ENCODE measurements at regions not wholly inside any gene's neighbourhood (a gene's known extent, or its start where the extent isn't known, plus 50 kb on each side); places are given as distances from the start of the nearest gene placed in this dataset.

DNA sequence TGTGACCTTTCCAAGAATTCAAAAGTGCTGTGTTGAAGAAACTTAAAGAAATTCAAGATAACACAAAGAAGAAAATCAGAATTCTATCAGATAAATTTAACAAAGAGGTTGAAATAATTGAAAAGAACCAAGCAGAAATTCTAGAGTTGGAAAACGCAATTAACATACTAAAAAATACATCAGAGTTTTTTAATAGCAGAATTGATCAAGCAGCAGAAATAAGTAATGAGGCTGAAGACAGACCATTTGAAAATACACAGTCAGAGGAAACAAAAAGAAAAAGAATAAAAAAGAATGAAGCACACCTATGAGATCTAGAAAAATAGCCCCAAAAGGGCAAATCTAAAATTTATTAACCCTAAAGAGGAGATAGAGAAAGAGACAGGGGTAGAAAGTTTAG, 218.1 kb upstream of the KAZN start:
- H4K20me1 ChIP-seq (ENCODE audit: low read depth, low read length): no peaks in the 10 kb centered on the region
- no peaks in the 10 kb centered on the region for H3K9me2 ChIP-seq (replicated peaks; ENCODE audit: insufficient read depth, low read length)
- no peak overlapping the region for H3K9ac ChIP-seq (ENCODE audit: low read length)
- H3K4me2 ChIP-seq (ENCODE audit: low read depth, low read length, poor library complexity, severe bottlenecking): no peak overlapping the region
- no peaks in the 10 kb centered on the region for H3K36me3 ChIP-seq (ENCODE audit: low read length)
- TF ChIP-seq EZH2phosphoT487 (conservative IDR thresholded peaks at IDR 0.05; ENCODE audit: low read length): no peak
- TF ChIP-seq, protein P1, sequence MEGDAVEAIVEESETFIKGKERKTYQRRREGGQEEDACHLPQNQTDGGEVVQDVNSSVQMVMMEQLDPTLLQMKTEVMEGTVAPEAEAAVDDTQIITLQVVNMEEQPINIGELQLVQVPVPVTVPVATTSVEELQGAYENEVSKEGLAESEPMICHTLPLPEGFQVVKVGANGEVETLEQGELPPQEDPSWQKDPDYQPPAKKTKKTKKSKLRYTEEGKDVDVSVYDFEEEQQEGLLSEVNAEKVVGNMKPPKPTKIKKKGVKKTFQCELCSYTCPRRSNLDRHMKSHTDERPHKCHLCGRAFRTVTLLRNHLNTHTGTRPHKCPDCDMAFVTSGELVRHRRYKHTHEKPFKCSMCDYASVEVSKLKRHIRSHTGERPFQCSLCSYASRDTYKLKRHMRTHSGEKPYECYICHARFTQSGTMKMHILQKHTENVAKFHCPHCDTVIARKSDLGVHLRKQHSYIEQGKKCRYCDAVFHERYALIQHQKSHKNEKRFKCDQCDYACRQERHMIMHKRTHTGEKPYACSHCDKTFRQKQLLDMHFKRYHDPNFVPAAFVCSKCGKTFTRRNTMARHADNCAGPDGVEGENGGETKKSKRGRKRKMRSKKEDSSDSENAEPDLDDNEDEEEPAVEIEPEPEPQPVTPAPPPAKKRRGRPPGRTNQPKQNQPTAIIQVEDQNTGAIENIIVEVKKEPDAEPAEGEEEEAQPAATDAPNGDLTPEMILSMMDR (IDR thresholded peaks at IDR 0.05; ENCODE audit: insufficient read depth, low read length, poor library complexity, severe bottlenecking): no peak
- H3K9me3 ChIP-seq (ENCODE audit: insufficient read depth, low read length): no peaks in the 10 kb centered on the region
- H3K27me3 ChIP-seq (ENCODE audit: low read length): no peaks in the 10 kb centered on the region
- no peak overlapping the region for H3K27ac ChIP-seq (ENCODE audit: low read depth, low read length)
- no peak overlapping the region for H2AFZ ChIP-seq (ENCODE audit: low read depth, low read length, severe bottlenecking)
- H3F3A ChIP-seq (ENCODE audit: insufficient read depth): no peaks in the 10 kb centered on the region
- no peak overlapping the region for H3K4me3 ChIP-seq (ENCODE audit: insufficient read depth, low read length, poor library complexity, severe bottlenecking)
- H3K79me2 ChIP-seq (ENCODE audit: insufficient read depth, low read length): no peaks in the 10 kb centered on the region

DNA sequence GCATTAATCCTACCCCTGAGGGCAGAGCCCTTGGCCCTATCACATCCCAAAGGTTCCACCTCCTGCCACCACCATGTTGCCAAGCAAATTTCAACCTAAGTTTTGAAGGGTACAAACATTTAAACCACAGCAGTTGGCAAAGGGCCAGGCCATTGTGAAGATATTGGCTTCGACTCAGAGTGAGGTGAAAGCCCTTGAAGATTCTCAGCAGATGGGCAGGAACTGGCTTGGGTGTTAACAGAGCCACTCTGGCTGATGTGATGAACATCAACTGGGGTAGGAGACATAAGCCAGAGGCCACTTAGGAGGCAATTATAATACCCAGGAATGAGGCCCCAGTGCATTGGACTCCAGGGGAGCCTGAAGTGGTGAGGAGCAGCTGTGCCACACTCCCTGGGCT, 207.7 kb upstream of the KAZN start:
- H3K27me3 ChIP-seq (ENCODE audit: low read length): no peaks in the 10 kb centered on the region
- no peak for TF ChIP-seq EZH2phosphoT487 (conservative IDR thresholded peaks at IDR 0.05; ENCODE audit: low read length)
- TF ChIP-seq, protein P1 (IDR thresholded peaks at IDR 0.05; ENCODE audit: insufficient read depth, low read length, poor library complexity, severe bottlenecking): no peak
- no peaks in the 10 kb centered on the region for H3K79me2 ChIP-seq (ENCODE audit: insufficient read depth, low read length)
- H3K36me3 ChIP-seq (ENCODE audit: low read length): no peaks in the 10 kb centered on the region
- H3K9ac ChIP-seq (ENCODE audit: low read length): no peak overlapping the region
- no peak overlapping the region for H3K4me3 ChIP-seq (ENCODE audit: insufficient read depth, low read length, poor library complexity, severe bottlenecking)
- H3K9me2 ChIP-seq (replicated peaks; ENCODE audit: insufficient read depth, low read length): no peaks in the 10 kb centered on the region
- no peak overlapping the region for H3K4me2 ChIP-seq (ENCODE audit: low read depth, low read length, poor library complexity, severe bottlenecking)
- no peaks in the 10 kb centered on the region for H3F3A ChIP-seq (ENCODE audit: insufficient read depth)
- no peak overlapping the region for H2AFZ ChIP-seq (ENCODE audit: low read depth, low read length, severe bottlenecking)
- H3K9me3 ChIP-seq (ENCODE audit: insufficient read depth, low read length): no peaks in the 10 kb centered on the region
- no peaks in the 10 kb centered on the region for H4K20me1 ChIP-seq (ENCODE audit: low read depth, low read length)
- no peak overlapping the region for H3K27ac ChIP-seq (ENCODE audit: low read depth, low read length)

DNA sequence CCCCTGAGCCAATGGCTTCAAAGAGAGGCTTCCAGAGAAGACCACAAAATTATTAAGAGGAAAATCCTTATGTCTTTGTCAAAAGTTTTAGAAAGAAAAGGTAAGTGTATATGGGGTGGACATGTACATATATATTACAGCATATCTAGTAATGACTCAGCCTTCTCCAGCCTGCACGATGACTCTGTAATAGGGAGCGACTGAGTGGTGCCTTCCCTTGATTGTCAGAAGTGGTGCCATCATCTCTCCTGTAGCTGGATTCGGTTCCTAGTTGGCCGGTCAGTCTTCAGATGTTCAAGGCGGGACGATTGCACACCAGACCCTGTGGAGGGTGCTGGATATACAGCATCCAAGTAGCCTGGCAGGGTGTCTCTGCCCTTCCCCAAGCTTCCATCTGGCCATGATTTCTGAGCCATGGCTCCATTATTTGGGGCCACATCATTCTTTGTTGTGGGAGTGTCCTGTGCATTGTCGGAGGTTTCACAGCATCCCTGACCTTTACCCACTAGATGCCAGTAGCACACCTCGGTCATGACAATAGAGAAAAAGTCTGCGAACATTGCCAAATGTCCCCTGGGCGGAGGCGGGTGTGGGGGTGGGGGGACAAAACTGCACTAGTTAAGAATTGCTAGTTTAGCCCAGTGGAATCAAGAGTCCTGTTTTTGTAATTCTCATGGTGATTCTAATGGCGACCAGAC, 206.2 kb upstream of the KAZN start:
- H3K9me2 ChIP-seq (replicated peaks; ENCODE audit: insufficient read depth, low read length): no peaks in the 10 kb centered on the region
- no peak overlapping the region for H3K9ac ChIP-seq (ENCODE audit: low read length)

More for the DNA sequence above, 206.2 kb upstream of the KAZN start:
- H3K4me2 ChIP-seq (ENCODE audit: low read depth, low read length, poor library complexity, severe bottlenecking): no peak overlapping the region
- no peak overlapping the region for H3K27ac ChIP-seq (ENCODE audit: low read depth, low read length)
- no peaks in the 10 kb centered on the region for H3F3A ChIP-seq (ENCODE audit: insufficient read depth)
- no peaks in the 10 kb centered on the region for H3K36me3 ChIP-seq (ENCODE audit: low read length)
- no peaks in the 10 kb centered on the region for H3K27me3 ChIP-seq (ENCODE audit: low read length)
- no peaks in the 10 kb centered on the region for H4K20me1 ChIP-seq (ENCODE audit: low read depth, low read length)
- H3K4me3 ChIP-seq (ENCODE audit: insufficient read depth, low read length, poor library complexity, severe bottlenecking): no peak overlapping the region
- H3K79me2 ChIP-seq (ENCODE audit: insufficient read depth, low read length): no peaks in the 10 kb centered on the region
- no peak overlapping the region for H2AFZ ChIP-seq (ENCODE audit: low read depth, low read length, severe bottlenecking)
- TF ChIP-seq, protein P1 (IDR thresholded peaks at IDR 0.05; ENCODE audit: insufficient read depth, low read length, poor library complexity, severe bottlenecking): no peak
- no peak for TF ChIP-seq EZH2phosphoT487 (conservative IDR thresholded peaks at IDR 0.05; ENCODE audit: low read length)
- H3K9me3 ChIP-seq (ENCODE audit: insufficient read depth, low read length): no peaks in the 10 kb centered on the region

All from SU-DHL-6 (cell line).